ENCODE measurements at regions not wholly inside any gene's neighbourhood (a gene's known extent, or its start where the extent isn't known, plus 50 kb on each side); places are given as distances from the start of the nearest gene placed in this dataset.
A peak's percentile ranks its signal among the peaks of the same experiment; 100 is the strongest.

- H2BK120ac ChIP-seq (ENCODE audit: low read depth, low read length) = no peak overlapping the region
- H2AFZ ChIP-seq (ENCODE audit: low read depth, low read length) = no peak overlapping the region
- H3K18ac ChIP-seq (ENCODE audit: low read depth in 1 of 2, low read length in 2 of 2) = no peak overlapping the region
- H3K36me3 ChIP-seq (ENCODE audit: control insufficient read depth in 1 of 2, insufficient read depth in 2 of 2, low read depth in 1 of 2, low read length in 2 of 2) = no peaks in the 10 kb centered on the region
- H3K4ac ChIP-seq (ENCODE audit: low read depth in 1 of 2, low read length in 2 of 2) = no peak overlapping the region
- no peak overlapping the region for H2BK15ac ChIP-seq (ENCODE audit: low read depth, poor library complexity, severe bottlenecking)
- no peak overlapping the region for H2AK5ac ChIP-seq (ENCODE audit: low read length, severe bottlenecking)
- H4K8ac ChIP-seq (ENCODE audit: low read length) = no peak overlapping the region
- no peaks in the 10 kb centered on the region for H3K79me1 ChIP-seq (replicated peaks; ENCODE audit: low read length, poor library complexity, severe bottlenecking)
- H3K23ac ChIP-seq (ENCODE audit: low read length in 2 of 2) = no peak overlapping the region
- H2BK12ac ChIP-seq (ENCODE audit: low read length in 2 of 2) = no peak overlapping the region
- H3K27ac ChIP-seq (ENCODE audit: low read length, poor library complexity, severe bottlenecking) = no peak overlapping the region
- H3K27me3 ChIP-seq (ENCODE audit: control insufficient read depth in 1 of 2, insufficient read depth in 1 of 2, low read length in 2 of 2) = no peaks in the 10 kb centered on the region
- H3K4me2 ChIP-seq (ENCODE audit: low read length, poor library complexity, severe bottlenecking) = no peak overlapping the region
- no peak overlapping the region for H3K14ac ChIP-seq (ENCODE audit: low read length in 2 of 2)
- no peaks in the 10 kb centered on the region for H3K4me1 ChIP-seq (ENCODE audit: control insufficient read depth, insufficient read depth, low read depth, low read length)
- no peak overlapping the region for H3K9ac ChIP-seq (ENCODE audit: low read length)
- no peak overlapping the region for H3K4me3 ChIP-seq (ENCODE audit: insufficient read depth in 1 of 2, low read depth in 1 of 2, low read length in 2 of 2)
- no peaks in the 10 kb centered on the region for H3K9me3 ChIP-seq (ENCODE audit: control insufficient read depth, low read length)
- no peak overlapping the region for H4K91ac ChIP-seq (ENCODE audit: low read length)
- H2BK5ac ChIP-seq (ENCODE audit: low read depth, low read length, poor library complexity, severe bottlenecking) = no peak overlapping the region
- DNase-seq = no peak
Measured at GRCh38 chr5:92849756-92850155, 731.3 kb downstream of the NR2F1-AS1 start.

GRCh38 chr5:92841604-92842155 lies 739.3 kb downstream of the NR2F1-AS1 start:
- Histone ChIP-seq H3K14ac (ENCODE audit: low read length in 2 of 2) (no peak overlapping the region), H3K27ac (ENCODE audit: low read length, poor library complexity, severe bottlenecking) (no peak overlapping the region), H3K4me3 (ENCODE audit: insufficient read depth in 1 of 2, low read depth in 1 of 2, low read length in 2 of 2) (no peak overlapping the region), H3K18ac (ENCODE audit: low read depth in 1 of 2, low read length in 2 of 2) (no peak overlapping the region), H4K91ac (ENCODE audit: low read length) (no peak overlapping the region), H3K4me2 (ENCODE audit: low read length, poor library complexity, severe bottlenecking) (no peak overlapping the region), H3K9ac (ENCODE audit: low read length) (no peak overlapping the region), H2AK5ac (ENCODE audit: low read length, severe bottlenecking) (no peak overlapping the region), H2BK15ac (ENCODE audit: low read depth, poor library complexity, severe bottlenecking) (no peak overlapping the region), H3K4me1 (ENCODE audit: control insufficient read depth, insufficient read depth, low read depth, low read length) (peaks cover under 1% of the 10 kb centered on the region), H3K36me3 (ENCODE audit: control insufficient read depth in 1 of 2, insufficient read depth in 2 of 2, low read depth in 1 of 2, low read length in 2 of 2) (no peaks in the 10 kb centered on the region), H3K9me3 (ENCODE audit: control insufficient read depth, low read length) (no peaks in the 10 kb centered on the region), H3K79me1 (replicated peaks; ENCODE audit: low read length, poor library complexity, severe bottlenecking) (no peaks in the 10 kb centered on the region), H2AFZ (ENCODE audit: low read depth, low read length) (no peak overlapping the region), H3K27me3 (ENCODE audit: control insufficient read depth in 1 of 2, insufficient read depth in 1 of 2, low read length in 2 of 2) (no peaks in the 10 kb centered on the region), H4K8ac (ENCODE audit: low read length) (no peak overlapping the region), H2BK5ac (ENCODE audit: low read depth, low read length, poor library complexity, severe bottlenecking) (no peak overlapping the region), H2BK12ac (ENCODE audit: low read length in 2 of 2) (no peak overlapping the region), H2BK120ac (ENCODE audit: low read depth, low read length) (no peak overlapping the region), H3K23ac (ENCODE audit: low read length in 2 of 2) (no peak overlapping the region), H3K4ac (ENCODE audit: low read depth in 1 of 2, low read length in 2 of 2) (no peak overlapping the region)
- DNase-seq = no peak
- 92% methylated on average over 3 of the region's 5 CpGs for WGBS

DNA sequence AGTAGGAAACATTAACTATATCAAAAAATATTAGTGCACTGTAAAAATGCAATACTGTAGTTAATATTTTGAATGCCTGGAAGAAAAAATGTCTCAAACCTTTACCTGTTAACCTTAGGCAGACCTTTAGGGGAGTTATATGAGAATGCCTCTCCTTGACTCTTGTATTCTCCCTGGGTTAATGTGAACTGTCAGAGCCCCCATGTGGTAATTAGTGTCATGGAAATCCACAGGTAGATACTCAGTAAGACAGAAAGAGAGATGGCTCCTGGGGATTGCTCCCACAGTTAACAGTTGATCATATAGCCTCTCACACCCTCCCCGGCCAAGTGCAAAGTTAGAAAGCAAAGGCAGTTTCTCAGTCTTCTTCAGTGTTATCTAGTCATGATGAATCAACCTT lies 742.8 kb downstream of the NR2F1-AS1 start:
- H2BK120ac ChIP-seq (ENCODE audit: low read depth, low read length) = no peak overlapping the region
- H2AFZ ChIP-seq (ENCODE audit: low read depth, low read length) = no peak overlapping the region
- H3K4me2 ChIP-seq (ENCODE audit: low read length, poor library complexity, severe bottlenecking) = no peak overlapping the region
- H3K4me3 ChIP-seq (ENCODE audit: insufficient read depth in 1 of 2, low read depth in 1 of 2, low read length in 2 of 2) = no peak overlapping the region
- no peak for DNase-seq
- H4K8ac ChIP-seq (ENCODE audit: low read length) = no peak overlapping the region
- no peak overlapping the region for H3K4ac ChIP-seq (ENCODE audit: low read depth in 1 of 2, low read length in 2 of 2)
- no peak overlapping the region for H3K9ac ChIP-seq (ENCODE audit: low read length)
- no peak overlapping the region for H2BK15ac ChIP-seq (ENCODE audit: low read depth, poor library complexity, severe bottlenecking)
- H3K14ac ChIP-seq (ENCODE audit: low read length in 2 of 2) = no peak overlapping the region
- peaks cover 2% of the 10 kb centered on the region for H3K4me1 ChIP-seq (ENCODE audit: control insufficient read depth, insufficient read depth, low read depth, low read length)
- H3K18ac ChIP-seq (ENCODE audit: low read depth in 1 of 2, low read length in 2 of 2) = no peak overlapping the region
- H2AK5ac ChIP-seq (ENCODE audit: low read length, severe bottlenecking) = no peak overlapping the region
- H3K27me3 ChIP-seq (ENCODE audit: control insufficient read depth in 1 of 2, insufficient read depth in 1 of 2, low read length in 2 of 2) = no peaks in the 10 kb centered on the region
- no peaks in the 10 kb centered on the region for H3K36me3 ChIP-seq (ENCODE audit: control insufficient read depth in 1 of 2, insufficient read depth in 2 of 2, low read depth in 1 of 2, low read length in 2 of 2)
- no peak overlapping the region for H3K23ac ChIP-seq (ENCODE audit: low read length in 2 of 2)
- no peak overlapping the region for H2BK5ac ChIP-seq (ENCODE audit: low read depth, low read length, poor library complexity, severe bottlenecking)
- no CpG with 5 or more reads among the region's 1 CpG for WGBS
- H3K79me1 ChIP-seq (replicated peaks; ENCODE audit: low read length, poor library complexity, severe bottlenecking) = no peaks in the 10 kb centered on the region
- H4K91ac ChIP-seq (ENCODE audit: low read length) = no peak overlapping the region
- no peaks in the 10 kb centered on the region for H3K9me3 ChIP-seq (ENCODE audit: control insufficient read depth, low read length)
- no peak overlapping the region for H3K27ac ChIP-seq (ENCODE audit: low read length, poor library complexity, severe bottlenecking)
- H2BK12ac ChIP-seq (ENCODE audit: low read length in 2 of 2) = no peak overlapping the region

- H3K9me3 ChIP-seq (ENCODE audit: control insufficient read depth, low read length) = no peaks in the 10 kb centered on the region
- no peak overlapping the region for H3K4me2 ChIP-seq (ENCODE audit: low read length, poor library complexity, severe bottlenecking)
- H2BK5ac ChIP-seq (ENCODE audit: low read depth, low read length, poor library complexity, severe bottlenecking) = no peak overlapping the region
- DNase-seq = no peak
- H3K27ac ChIP-seq (ENCODE audit: low read length, poor library complexity, severe bottlenecking) = no peak overlapping the region
- no peaks in the 10 kb centered on the region for H3K36me3 ChIP-seq (ENCODE audit: control insufficient read depth in 1 of 2, insufficient read depth in 2 of 2, low read depth in 1 of 2, low read length in 2 of 2)
- WGBS = 60% methylated on average over 3 of the region's 3 CpGs
- H3K4ac ChIP-seq (ENCODE audit: low read depth in 1 of 2, low read length in 2 of 2) = no peak overlapping the region
- no peak overlapping the region for H2BK15ac ChIP-seq (ENCODE audit: low read depth, poor library complexity, severe bottlenecking)
- H3K27me3 ChIP-seq (ENCODE audit: control insufficient read depth in 1 of 2, insufficient read depth in 1 of 2, low read length in 2 of 2) = no peaks in the 10 kb centered on the region
- H4K91ac ChIP-seq (ENCODE audit: low read length) = no peak overlapping the region
- no peak overlapping the region for H3K4me3 ChIP-seq (ENCODE audit: insufficient read depth in 1 of 2, low read depth in 1 of 2, low read length in 2 of 2)
- H3K23ac ChIP-seq (ENCODE audit: low read length in 2 of 2) = no peak overlapping the region
- H3K14ac ChIP-seq (ENCODE audit: low read length in 2 of 2) = no peak overlapping the region
- no peak overlapping the region for H2AFZ ChIP-seq (ENCODE audit: low read depth, low read length)
- H2BK12ac ChIP-seq (ENCODE audit: low read length in 2 of 2) = peak overlapping the region; percentile 21 to 94
- peak overlapping the region in 1 of 2 experiments; percentile 59 for H3K18ac ChIP-seq (ENCODE audit: low read depth in 1 of 2, low read length in 2 of 2)
- H4K8ac ChIP-seq (ENCODE audit: low read length) = no peak overlapping the region
- H2BK120ac ChIP-seq (ENCODE audit: low read depth, low read length) = no peak overlapping the region
- peaks cover 2% of the 10 kb centered on the region for H3K4me1 ChIP-seq (ENCODE audit: control insufficient read depth, insufficient read depth, low read depth, low read length)
- H3K79me1 ChIP-seq (replicated peaks; ENCODE audit: low read length, poor library complexity, severe bottlenecking) = no peaks in the 10 kb centered on the region
- no peak overlapping the region for H3K9ac ChIP-seq (ENCODE audit: low read length)
- no peak overlapping the region for H2AK5ac ChIP-seq (ENCODE audit: low read length, severe bottlenecking)
Measured at GRCh38 chr5:92836855-92837755, 743.9 kb downstream of the NR2F1-AS1 start.
